SK-N-SH treated with all-trans-retinoic acid at 6 μM for 48 hours (cell line): ENCODE measurements at regions not wholly inside any gene's neighbourhood (a gene's known extent, or its start where the extent isn't known, plus 50 kb on each side); places are given as distances from the start of the nearest gene placed in this dataset.

Experiments
- ARNTL ChIP-seq: fragments of 450-650 bp; formaldehyde crosslinking; IDR thresholded peaks from 2 replicates; pipeline ENCODE4 v1.5.0; 2020; ENCODE audit warnings: low read depth, mild to moderate bottlenecking, moderate library complexity, borderline replicate concordance
- CSDC2 ChIP-seq: fragments of 250-450 bp; sonication (Bioruptor Pico); IDR thresholded peaks from 2 replicates; pipeline ENCODE4 v1.5.0; 2020; ENCODE audit warnings: mild to moderate bottlenecking, moderate library complexity
- CSRNP3 ChIP-seq: fragments of 250-450 bp; sonication (Bioruptor Pico); IDR thresholded peaks from 2 replicates; pipeline ENCODE4 v1.5.1; 2021; ENCODE audit warnings: mild to moderate bottlenecking, moderate library complexity
- ESRRG ChIP-seq: fragments of 250-450 bp; sonication (Bioruptor Pico); IDR thresholded peaks from 2 replicates; pipeline ENCODE4 v1.6.1; 2021; ENCODE audit warnings: mild to moderate bottlenecking
- PATZ1 ChIP-seq: fragments of 250-450 bp; sonication (Bioruptor Pico); IDR thresholded peaks from 2 replicates; pipeline ENCODE4 v1.8.0; 2020; ENCODE audit warnings: mild to moderate bottlenecking, moderate library complexity, borderline replicate concordance
- RARB ChIP-seq: fragments of 250-450 bp; sonication (Bioruptor Pico); IDR thresholded peaks from 2 replicates; pipeline ENCODE4 v1.8.0; 2021; ENCODE audit warnings: mild to moderate bottlenecking, moderate library complexity
- SNAI2 ChIP-seq: fragments of 250-450 bp; sonication (Bioruptor Pico); IDR thresholded peaks from 2 replicates; pipeline ENCODE4 v1.5.0; 2020; ENCODE audit warnings: mild to moderate bottlenecking, moderate library complexity
- TCF4 ChIP-seq: fragments of 250-450 bp; sonication (Bioruptor Pico); IDR thresholded peaks from 2 replicates; pipeline ENCODE4 v1.8.0; 2021; ENCODE audit warnings: mild to moderate bottlenecking, moderate library complexity, borderline replicate concordance
- TOX ChIP-seq: fragments of 250-450 bp; sonication (Bioruptor Pico); IDR thresholded peaks from 2 replicates; pipeline ENCODE4 v1.8.0; 2021; ENCODE audit warnings: mild to moderate bottlenecking, moderate library complexity, borderline replicate concordance
- ZFP3 ChIP-seq: fragments of 250-450 bp; sonication (Bioruptor Pico); IDR thresholded peaks from 2 replicates; pipeline ENCODE4 v1.5.0; 2020; ENCODE audit warnings: mild to moderate bottlenecking, moderate library complexity
- ZFP30 ChIP-seq: fragments of 450-650 bp; formaldehyde crosslinking; IDR thresholded peaks from 2 replicates; pipeline ENCODE4 v1.5.0; 2022; ENCODE audit warnings: mild to moderate bottlenecking, moderate library complexity
- ZNF565 ChIP-seq: fragments of 450-650 bp; formaldehyde crosslinking; conservative IDR thresholded peaks from 2 replicates; pipeline ENCODE4 v1.5.0; 2020; ENCODE audit warnings: low read depth, mild to moderate bottlenecking, moderate library complexity
- TF ChIP-seq, protein P1 (sequence below): fragments of 250-450 bp; sonication (Bioruptor Pico); IDR thresholded peaks from 2 replicates; pipeline ENCODE4 v1.5.1; 2020; ENCODE audit warnings: low read depth, mild to moderate bottlenecking, moderate library complexity

DNA sequence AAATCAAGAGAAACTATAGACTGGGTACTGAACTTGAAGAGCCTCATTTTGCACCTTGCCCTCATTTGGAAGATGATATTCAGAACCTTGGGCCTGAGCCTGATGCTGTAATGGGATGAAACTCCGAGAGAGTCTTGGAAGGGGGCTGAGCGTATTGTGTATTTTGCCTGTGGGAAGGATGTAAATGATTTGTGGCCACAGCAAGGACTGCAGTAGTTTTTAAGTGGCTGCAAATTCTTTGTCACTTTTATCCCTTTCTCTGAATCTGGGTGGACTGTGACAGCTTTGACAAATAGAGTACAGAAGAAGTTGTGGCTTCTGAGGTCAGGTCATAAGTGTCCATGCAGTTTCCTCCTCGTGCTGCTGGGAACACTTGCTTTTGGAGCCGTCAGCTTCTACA, 221.2 kb downstream of the ADRA2A start:
- TF ChIP-seq RARB (CRISPR knock-in tag) (no peak), TCF4 (CRISPR knock-in tag) (no peak), ZFP3 (CRISPR knock-in tag) (no peak), ZFP30 (CRISPR knock-in tag) (no peak), CSRNP3 (CRISPR knock-in tag) (no peak), CSDC2 (no peak), ZNF565 (CRISPR knock-in tag) (no peak), PATZ1 (no peak), TOX (CRISPR knock-in tag) (no peak), ARNTL (CRISPR knock-in tag) (no peak), SNAI2 (CRISPR knock-in tag) (no peak), ESRRG (CRISPR knock-in tag) (no peak)
- TF ChIP-seq, protein P1, sequence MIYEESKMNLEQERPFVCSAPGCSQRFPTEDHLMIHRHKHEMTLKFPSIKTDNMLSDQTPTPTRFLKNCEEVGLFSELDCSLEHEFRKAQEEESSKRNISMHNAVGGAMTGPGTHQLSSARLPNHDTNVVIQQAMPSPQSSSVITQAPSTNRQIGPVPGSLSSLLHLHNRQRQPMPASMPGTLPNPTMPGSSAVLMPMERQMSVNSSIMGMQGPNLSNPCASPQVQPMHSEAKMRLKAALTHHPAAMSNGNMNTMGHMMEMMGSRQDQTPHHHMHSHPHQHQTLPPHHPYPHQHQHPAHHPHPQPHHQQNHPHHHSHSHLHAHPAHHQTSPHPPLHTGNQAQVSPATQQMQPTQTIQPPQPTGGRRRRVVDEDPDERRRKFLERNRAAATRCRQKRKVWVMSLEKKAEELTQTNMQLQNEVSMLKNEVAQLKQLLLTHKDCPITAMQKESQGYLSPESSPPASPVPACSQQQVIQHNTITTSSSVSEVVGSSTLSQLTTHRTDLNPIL (CRISPR knock-in tag), result no peak
